ENCODE measurements at regions not wholly inside any gene's neighbourhood (a gene's known extent, or its start where the extent isn't known, plus 50 kb on each side); places are given as distances from the start of the nearest gene placed in this dataset.

- no peaks in the 10 kb centered on the region for H3K9me3 ChIP-seq (ENCODE audit: control insufficient read depth, insufficient read depth, low read depth, low read length)
- no peaks in the 10 kb centered on the region for H3K36me3 ChIP-seq (ENCODE audit: control insufficient read depth, insufficient read depth, low read length)
- TF ChIP-seq EZH2 (IDR thresholded peaks at IDR 0.05; ENCODE audit: low read length, missing control alignments) (no peak), CTCF (conservative IDR thresholded peaks at IDR 0.05 in 1 of 2, IDR thresholded peaks at IDR 0.05 in 1 of 2; ENCODE audit: low read depth in 1 of 2, low read length in 2 of 2) (no peak)
- no peaks in the 10 kb centered on the region for H3K4me1 ChIP-seq (ENCODE audit: control insufficient read depth, extremely low read depth, insufficient read depth, low read length)
- H2AFZ ChIP-seq (ENCODE audit: low read length): no peak overlapping the region
- no peak overlapping the region for H3K27ac ChIP-seq (ENCODE audit: insufficient read depth, low read length)
- no peak overlapping the region for H3K4me2 ChIP-seq (ENCODE audit: extremely low read depth, insufficient read depth, low read length)
- no peak overlapping the region for H3K4me3 ChIP-seq (replicated peaks in 1 of 4; ENCODE audit: control extremely low read depth in 1 of 4, insufficient read depth in 1 of 4, low read depth in 3 of 4, low read length in 4 of 4)
- H4K20me1 ChIP-seq (ENCODE audit: control insufficient read depth, extremely low read depth, insufficient read depth, low read length): no peaks in the 10 kb centered on the region
- H3K79me2 ChIP-seq (ENCODE audit: control insufficient read depth, insufficient read depth, low read length): no peaks in the 10 kb centered on the region
- peaks cover 6% of the 10 kb centered on the region for H3K27me3 ChIP-seq (ENCODE audit: control insufficient read depth, insufficient read depth, low read length)
- no peak overlapping the region for H3K9ac ChIP-seq (ENCODE audit: insufficient read depth, low read length)
- DNase-seq (ENCODE audit: low read depth in 2 of 2): no peak
Observed at GRCh38 chr22:44403602-44404329, 91.0 kb upstream of the SHISAL1 start.

- no peak for DNase-seq (ENCODE audit: low read depth in 2 of 2)
- H3K36me3 ChIP-seq (ENCODE audit: control insufficient read depth, insufficient read depth, low read length): no peaks in the 10 kb centered on the region
- no peak overlapping the region for H3K4me2 ChIP-seq (ENCODE audit: extremely low read depth, insufficient read depth, low read length)
- no peak overlapping the region for H3K27ac ChIP-seq (ENCODE audit: insufficient read depth, low read length)
- H2AFZ ChIP-seq (ENCODE audit: low read length): no peak overlapping the region
- H3K79me2 ChIP-seq (ENCODE audit: control insufficient read depth, insufficient read depth, low read length): no peaks in the 10 kb centered on the region
- H3K4me1 ChIP-seq (ENCODE audit: control insufficient read depth, extremely low read depth, insufficient read depth, low read length): no peaks in the 10 kb centered on the region
- no peak overlapping the region for H3K9ac ChIP-seq (ENCODE audit: insufficient read depth, low read length)
- H3K27me3 ChIP-seq (ENCODE audit: control insufficient read depth, insufficient read depth, low read length): peaks cover 6% of the 10 kb centered on the region
- H3K4me3 ChIP-seq (replicated peaks in 1 of 4; ENCODE audit: control extremely low read depth in 1 of 4, insufficient read depth in 1 of 4, low read depth in 3 of 4, low read length in 4 of 4): no peak overlapping the region
- H4K20me1 ChIP-seq (ENCODE audit: control insufficient read depth, extremely low read depth, insufficient read depth, low read length): no peaks in the 10 kb centered on the region
- no peaks in the 10 kb centered on the region for H3K9me3 ChIP-seq (ENCODE audit: control insufficient read depth, insufficient read depth, low read depth, low read length)
- TF ChIP-seq CTCF (conservative IDR thresholded peaks at IDR 0.05 in 1 of 2, IDR thresholded peaks at IDR 0.05 in 1 of 2; ENCODE audit: low read depth in 1 of 2, low read length in 2 of 2) (no peak), EZH2 (IDR thresholded peaks at IDR 0.05; ENCODE audit: low read length, missing control alignments) (no peak)
Observed at GRCh38 chr22:44403166-44403565, 90.4 kb upstream of the SHISAL1 start.

GRCh38 chr22:44402196-44403111 lies 89.7 kb upstream of the SHISAL1 start:
- TF ChIP-seq EZH2 (IDR thresholded peaks at IDR 0.05; ENCODE audit: low read length, missing control alignments) (no peak), CTCF (conservative IDR thresholded peaks at IDR 0.05 in 1 of 2, IDR thresholded peaks at IDR 0.05 in 1 of 2; ENCODE audit: low read depth in 1 of 2, low read length in 2 of 2) (no peak)
- H3K9me3 ChIP-seq (ENCODE audit: control insufficient read depth, insufficient read depth, low read depth, low read length): no peaks in the 10 kb centered on the region
- H2AFZ ChIP-seq (ENCODE audit: low read length): no peak overlapping the region
- H3K4me2 ChIP-seq (ENCODE audit: extremely low read depth, insufficient read depth, low read length): no peak overlapping the region
- H3K27me3 ChIP-seq (ENCODE audit: control insufficient read depth, insufficient read depth, low read length): peaks cover 6% of the 10 kb centered on the region
- no peaks in the 10 kb centered on the region for H3K36me3 ChIP-seq (ENCODE audit: control insufficient read depth, insufficient read depth, low read length)
- no peaks in the 10 kb centered on the region for H3K79me2 ChIP-seq (ENCODE audit: control insufficient read depth, insufficient read depth, low read length)
- no peaks in the 10 kb centered on the region for H4K20me1 ChIP-seq (ENCODE audit: control insufficient read depth, extremely low read depth, insufficient read depth, low read length)
- DNase-seq (ENCODE audit: low read depth in 2 of 2): no peak
- H3K4me1 ChIP-seq (ENCODE audit: control insufficient read depth, extremely low read depth, insufficient read depth, low read length): no peaks in the 10 kb centered on the region
- no peak overlapping the region for H3K27ac ChIP-seq (ENCODE audit: insufficient read depth, low read length)
- H3K4me3 ChIP-seq (replicated peaks in 1 of 4; ENCODE audit: control extremely low read depth in 1 of 4, insufficient read depth in 1 of 4, low read depth in 3 of 4, low read length in 4 of 4): no peak overlapping the region
- no peak overlapping the region for H3K9ac ChIP-seq (ENCODE audit: insufficient read depth, low read length)
